Jurkat, Clone E6-1 (cell line): ENCODE measurements at regions not wholly inside any gene's neighbourhood (a gene's known extent, or its start where the extent isn't known, plus 50 kb on each side); places are given as distances from the start of the nearest gene placed in this dataset.
"Not testable (repeated sequence)": the region's sequence is repeated elsewhere in the genome, so short reads cannot be mapped to it uniquely, and the experiment has no call there.

Source experiments
- DNase-seq: peaks from one replicate; pipeline ENCODE4 v3.0.0-alpha.2; 2011; ENCODE audit warnings: low read depth, low spot score
- H3K4me3 ChIP-seq: 2 replicates; pipeline ENCODE4 v1.5.1; 2011; ENCODE audit warnings: mild to moderate bottlenecking, low read length, control low read depth, moderate library complexity

DNA sequence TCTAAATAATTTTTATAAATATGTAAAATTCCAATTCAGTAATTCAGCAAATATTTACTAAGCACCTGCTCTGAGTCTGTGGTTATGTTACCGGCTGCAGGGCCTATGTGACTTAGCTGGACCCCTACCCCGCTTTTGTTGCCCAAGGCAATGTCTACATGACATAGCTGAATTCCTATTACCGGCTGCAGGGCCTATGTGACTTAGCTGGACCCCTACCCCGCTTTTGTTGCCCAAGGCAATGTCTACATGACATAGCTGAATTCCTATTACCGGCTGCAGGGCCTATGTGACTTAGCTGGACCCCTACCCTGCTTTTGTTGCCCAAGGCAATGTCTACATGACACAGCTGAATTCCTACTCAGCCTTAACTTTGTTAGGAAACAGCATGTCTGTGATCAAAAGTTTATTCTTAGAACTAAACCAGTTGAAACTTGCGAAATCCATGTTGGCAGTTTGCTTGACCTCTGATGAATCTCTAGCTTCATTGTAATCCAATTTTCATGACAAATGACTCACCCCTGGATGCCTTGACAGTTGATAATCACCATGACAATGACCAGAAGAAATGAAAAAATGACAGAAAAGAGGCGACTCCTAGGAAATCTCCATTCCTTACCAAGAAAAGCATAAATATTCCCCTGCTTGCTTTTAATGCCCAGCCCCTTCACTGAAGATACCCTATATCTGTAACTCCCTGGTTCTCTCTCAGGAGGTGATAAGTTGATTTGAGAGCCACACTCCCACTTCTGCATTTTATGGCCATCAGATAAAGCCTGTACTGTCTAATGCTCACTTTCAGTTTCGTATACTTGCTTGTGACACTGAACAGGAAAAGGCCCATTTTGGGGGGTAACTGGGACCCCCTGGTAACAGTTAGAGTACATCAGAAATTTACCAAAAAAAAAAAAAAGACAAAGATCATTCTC is 148.4 kb upstream of the SYT10 start:
- DNase-seq = no peak
- no peak overlapping the region for H3K4me3 ChIP-seq

DNA sequence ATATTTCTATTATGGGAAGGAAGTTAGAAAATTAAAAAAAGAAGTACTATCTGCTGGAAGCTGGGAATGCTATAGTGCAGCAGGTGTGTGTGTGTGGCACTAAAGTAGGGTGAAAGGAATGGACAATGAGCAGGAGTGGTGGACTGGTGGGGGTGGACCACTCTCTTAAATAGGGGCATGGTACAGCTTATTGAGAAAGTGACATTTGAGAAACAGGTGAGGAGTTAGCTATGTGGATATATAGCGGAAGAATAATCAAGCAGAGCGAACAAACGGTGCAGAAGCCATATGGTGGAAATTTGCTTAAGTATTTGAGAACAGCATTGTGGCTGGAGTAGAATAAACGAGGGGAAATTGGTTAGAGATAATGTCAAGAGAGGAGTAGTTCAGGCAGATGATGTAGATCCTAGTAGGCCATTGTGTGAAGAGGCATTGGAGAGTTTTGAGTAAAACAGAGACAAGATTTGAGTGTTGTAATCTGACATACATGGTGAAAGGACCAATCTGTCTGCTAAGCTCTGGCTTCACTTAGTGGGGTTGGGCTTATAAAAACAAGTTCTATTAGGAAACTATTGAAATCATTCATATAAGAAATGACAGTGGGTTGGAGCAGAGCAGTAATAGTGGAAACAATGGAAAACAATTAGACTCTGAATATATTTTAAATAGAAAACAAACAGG is 149.2 kb upstream of the SYT10 start:
- no peak overlapping the region for H3K4me3 ChIP-seq
- DNase-seq = no peak

DNA sequence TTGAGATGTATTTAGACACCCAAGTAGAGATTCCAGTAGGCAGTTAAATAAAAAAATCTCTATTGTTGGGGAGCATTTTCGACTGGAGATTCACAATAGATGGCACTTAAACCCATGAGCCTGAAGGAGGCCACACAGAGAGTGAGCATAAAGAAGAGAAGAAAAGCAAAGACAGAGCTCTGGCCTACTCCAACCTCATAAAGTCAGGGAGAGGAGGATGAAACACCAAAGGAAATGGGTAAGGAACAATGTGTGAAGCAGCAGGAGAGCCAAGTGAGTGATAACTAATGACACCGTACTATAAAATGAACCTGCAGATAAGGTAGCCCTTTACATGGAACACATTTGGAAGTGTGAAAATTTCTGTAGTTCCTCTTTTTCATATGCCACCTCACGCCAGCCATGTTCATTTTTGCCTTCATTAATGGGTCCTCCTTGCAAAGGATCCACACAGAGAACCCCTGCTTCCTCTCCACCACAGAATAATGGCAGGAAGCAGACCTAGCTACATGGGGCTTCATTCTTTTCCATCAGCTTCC is 150.0 kb upstream of the SYT10 start:
- no peak overlapping the region for H3K4me3 ChIP-seq
- DNase-seq = no peak

DNA sequence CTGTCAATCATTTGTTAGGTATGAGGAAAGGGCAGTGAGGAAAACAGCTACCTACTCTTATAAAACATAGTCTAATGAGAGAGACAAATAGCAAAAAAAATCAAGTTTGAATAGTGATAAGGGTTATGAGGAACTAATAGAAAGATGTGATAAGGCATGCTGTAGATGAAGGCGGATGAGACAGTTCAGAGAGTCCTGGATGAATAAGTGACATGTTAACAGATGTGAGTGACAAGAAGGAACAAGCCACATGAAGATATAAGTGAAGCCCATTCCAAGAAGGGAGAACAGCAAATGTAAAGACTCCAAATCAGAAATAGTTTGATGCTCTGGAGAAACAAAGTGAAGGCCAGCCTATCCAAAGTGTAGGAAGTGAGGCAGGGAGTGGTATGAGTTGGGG is 154.1 kb upstream of the SYT10 start:
- H3K4me3 ChIP-seq = no peak overlapping the region
- no peak for DNase-seq

- H3K4me3 ChIP-seq = no peak overlapping the region
- DNase-seq = no peak
These were observed 156.4 kb upstream of the SYT10 start for GRCh38 chr12:33596061-33596460.

GRCh38 chr12:33596814-33597213 is 157.2 kb upstream of the SYT10 start:
- H3K4me3 ChIP-seq = no peak overlapping the region
- DNase-seq = no peak

DNA sequence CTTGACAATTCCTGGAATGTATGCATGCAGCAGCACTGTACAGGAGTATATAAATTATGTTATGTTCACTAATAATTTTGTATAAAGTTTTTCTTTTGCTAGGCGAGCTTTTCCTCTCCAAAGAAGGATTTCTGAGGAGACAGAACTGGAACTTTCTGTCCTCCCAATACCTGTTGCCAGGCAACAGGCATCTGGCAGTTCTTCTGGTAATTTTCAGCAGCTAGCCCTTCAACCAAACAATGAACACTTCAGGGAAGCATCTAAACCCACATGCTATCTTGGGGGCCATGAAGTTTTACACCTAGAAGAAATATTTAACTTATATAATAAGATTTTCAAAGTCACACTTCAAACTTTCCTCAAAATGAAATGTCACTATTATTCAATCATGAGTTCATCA is 162.9 kb upstream of the SYT10 start:
- H3K4me3 ChIP-seq = no peak overlapping the region
- DNase-seq = no peak

DNA sequence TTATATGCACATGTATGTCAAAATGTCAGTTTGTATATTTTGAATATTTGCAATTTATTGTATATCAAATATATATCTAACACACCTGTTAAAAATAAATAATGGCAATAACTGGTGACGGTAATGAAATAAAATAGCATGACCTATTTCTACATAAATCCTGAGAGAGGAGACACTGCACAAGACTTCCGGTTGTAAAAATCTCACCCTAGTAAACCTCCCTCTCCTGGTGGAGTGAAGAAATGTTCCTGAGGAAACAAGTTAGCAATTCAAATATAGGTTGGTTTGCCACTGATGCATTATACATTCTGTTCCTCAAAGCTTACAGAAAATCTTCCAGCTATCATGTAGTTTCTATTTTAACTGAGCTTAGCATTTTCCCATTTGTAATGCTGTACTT is 166.1 kb upstream of the SYT10 start:
- no peak overlapping the region for H3K4me3 ChIP-seq
- DNase-seq = peak; percentile 47

DNA sequence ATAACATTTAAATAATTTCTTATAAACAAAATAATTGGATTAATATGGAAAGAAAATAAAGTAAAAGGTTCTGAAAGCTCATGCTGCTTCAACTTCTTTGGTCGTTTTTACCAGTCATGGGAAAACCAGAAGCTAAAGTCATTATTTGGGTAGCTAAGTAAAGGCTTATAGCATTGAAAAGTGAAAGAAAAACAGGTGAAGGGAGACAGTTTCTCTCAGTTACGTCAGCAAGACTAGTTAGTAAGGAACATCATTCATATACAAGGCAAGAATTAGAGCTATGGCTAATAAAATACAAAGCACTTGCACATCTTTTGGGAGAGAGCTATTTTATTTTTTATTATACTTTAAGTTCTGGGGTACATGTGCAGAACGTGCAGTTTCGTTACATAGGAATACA is 170.3 kb upstream of the SYT10 start:
- no peak overlapping the region for H3K4me3 ChIP-seq
- DNase-seq = no peak

- DNase-seq = no peak
- no peak overlapping the region for H3K4me3 ChIP-seq
These were observed 175.0 kb upstream of the SYT10 start for GRCh38 chr12:33614630-33615029.

- H3K4me3 ChIP-seq = no peak overlapping the region
- DNase-seq = no peak
These were observed 177.6 kb upstream of the SYT10 start for GRCh38 chr12:33617218-33617617.

DNA sequence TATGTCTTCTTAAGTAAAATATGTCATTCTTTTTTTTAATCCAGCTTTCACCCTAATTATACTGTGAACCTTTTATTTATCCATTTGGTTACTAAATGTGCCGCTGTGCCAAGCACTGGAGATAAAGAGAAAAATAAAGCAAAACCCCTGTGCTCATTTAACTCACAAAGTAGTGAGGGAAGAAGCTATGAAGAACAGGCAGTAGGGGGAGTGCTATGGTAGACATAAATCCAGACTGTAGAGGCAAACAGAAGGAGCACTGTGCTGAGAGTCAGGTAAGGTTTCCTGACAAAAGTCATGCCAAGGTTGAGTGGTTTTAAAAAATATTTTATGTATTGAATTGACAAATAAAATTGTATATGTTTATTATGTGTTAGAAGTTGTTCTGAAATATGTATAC is 188.5 kb upstream of the SYT10 start:
- DNase-seq = no peak
- H3K4me3 ChIP-seq = no peak overlapping the region

- DNase-seq = no peak
These were observed 194.9 kb upstream of the SYT10 start for GRCh38 chr12:33634544-33634943.

DNA sequence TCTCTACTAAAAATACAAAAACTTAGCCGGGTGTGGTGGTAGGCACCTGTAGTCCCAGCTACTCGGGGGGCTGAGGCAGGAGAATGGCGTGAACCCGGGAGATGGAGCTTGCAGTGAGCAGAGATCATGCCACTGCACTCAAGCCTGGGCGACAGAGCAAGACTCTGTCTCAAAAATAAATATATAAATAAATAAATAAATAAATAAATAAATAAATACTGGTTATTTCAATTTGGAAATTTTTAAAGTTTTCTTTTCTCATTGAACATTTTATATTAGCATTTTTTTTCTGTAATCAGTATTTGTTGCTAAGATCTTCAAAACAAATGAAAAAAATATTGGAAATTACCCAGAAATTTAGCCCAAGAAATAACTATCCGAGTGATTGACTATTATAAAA is 197.3 kb upstream of the SYT10 start:
- H3K4me3 ChIP-seq, DNase-seq: not testable (repeated sequence)

More at GRCh38 chr12:33634544-33634943, 194.9 kb upstream of the SYT10 start:
- no peak overlapping the region for H3K4me3 ChIP-seq

GRCh38 chr12:33639975-33640374 is 200.4 kb upstream of the SYT10 start:
- H3K4me3 ChIP-seq = no peak overlapping the region
- DNase-seq = no peak

GRCh38 chr12:33649992-33650391 is 210.4 kb upstream of the SYT10 start:
- no peak overlapping the region for H3K4me3 ChIP-seq
- DNase-seq = no peak

- H3K4me3 ChIP-seq = no peak overlapping the region
- no peak for DNase-seq
These were observed 211.2 kb upstream of the SYT10 start for GRCh38 chr12:33650832-33651231.

DNA sequence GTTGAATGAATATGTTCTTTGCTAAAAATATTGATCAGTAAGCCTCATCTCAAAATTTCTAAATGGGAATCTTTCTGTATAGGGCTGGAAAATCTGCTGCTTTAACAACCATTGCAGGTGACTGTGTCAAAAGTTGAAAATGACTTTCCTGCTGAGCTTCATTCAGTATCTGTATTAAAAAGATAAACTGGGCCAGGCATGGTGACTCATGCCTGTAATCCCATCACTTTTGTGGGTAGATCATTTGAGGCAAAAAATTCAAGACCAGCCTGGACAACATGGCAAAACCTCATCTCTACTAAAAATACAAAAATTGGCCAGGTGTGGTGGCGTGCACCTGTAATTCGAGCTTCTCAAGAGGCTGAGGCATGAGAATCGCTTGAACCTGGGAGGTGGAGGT is 213.7 kb upstream of the SYT10 start:
- DNase-seq = no peak
- H3K4me3 ChIP-seq = no peak overlapping the region

- no peak for DNase-seq
These were observed 214.7 kb upstream of the SYT10 start for GRCh38 chr12:33654313-33654712.

GRCh38 chr12:33663000-33663654 is 223.5 kb upstream of the SYT10 start:
- no peak overlapping the region for H3K4me3 ChIP-seq
- no peak for DNase-seq

More at GRCh38 chr12:33654313-33654712, 214.7 kb upstream of the SYT10 start:
- H3K4me3 ChIP-seq = no peak overlapping the region
